ENCODE measurements at regions not wholly inside any gene's neighbourhood (a gene's known extent, or its start where the extent isn't known, plus 50 kb on each side); places are given as distances from the start of the nearest gene placed in this dataset.

- H2AFZ ChIP-seq (ENCODE audit: low read depth), result no peak overlapping the region
- H3K4me2 ChIP-seq, result no peak overlapping the region
- H3K4me3 ChIP-seq (IDR thresholded peaks at IDR 0.05; ENCODE audit: insufficient read depth, low read depth, low read length), result no peak overlapping the region
- H3K79me2 ChIP-seq (ENCODE audit: insufficient read depth, low read depth), result no peaks in the 10 kb centered on the region
- no peak overlapping the region for H3K9ac ChIP-seq
- H3K4me1 ChIP-seq (ENCODE audit: low read depth, poor library complexity, severe bottlenecking), result no peaks in the 10 kb centered on the region
- H3K36me3 ChIP-seq (ENCODE audit: insufficient read depth), result no peaks in the 10 kb centered on the region
- H3K27me3 ChIP-seq (ENCODE audit: insufficient read depth, low read depth), result no peaks in the 10 kb centered on the region
- no peaks in the 10 kb centered on the region for H4K20me1 ChIP-seq (ENCODE audit: insufficient read depth)
- TF ChIP-seq, protein P1, sequence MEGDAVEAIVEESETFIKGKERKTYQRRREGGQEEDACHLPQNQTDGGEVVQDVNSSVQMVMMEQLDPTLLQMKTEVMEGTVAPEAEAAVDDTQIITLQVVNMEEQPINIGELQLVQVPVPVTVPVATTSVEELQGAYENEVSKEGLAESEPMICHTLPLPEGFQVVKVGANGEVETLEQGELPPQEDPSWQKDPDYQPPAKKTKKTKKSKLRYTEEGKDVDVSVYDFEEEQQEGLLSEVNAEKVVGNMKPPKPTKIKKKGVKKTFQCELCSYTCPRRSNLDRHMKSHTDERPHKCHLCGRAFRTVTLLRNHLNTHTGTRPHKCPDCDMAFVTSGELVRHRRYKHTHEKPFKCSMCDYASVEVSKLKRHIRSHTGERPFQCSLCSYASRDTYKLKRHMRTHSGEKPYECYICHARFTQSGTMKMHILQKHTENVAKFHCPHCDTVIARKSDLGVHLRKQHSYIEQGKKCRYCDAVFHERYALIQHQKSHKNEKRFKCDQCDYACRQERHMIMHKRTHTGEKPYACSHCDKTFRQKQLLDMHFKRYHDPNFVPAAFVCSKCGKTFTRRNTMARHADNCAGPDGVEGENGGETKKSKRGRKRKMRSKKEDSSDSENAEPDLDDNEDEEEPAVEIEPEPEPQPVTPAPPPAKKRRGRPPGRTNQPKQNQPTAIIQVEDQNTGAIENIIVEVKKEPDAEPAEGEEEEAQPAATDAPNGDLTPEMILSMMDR (conservative IDR thresholded peaks at IDR 0.05; ENCODE audit: low read depth, low read length), result no peak
- no peak overlapping the region for H3K27ac ChIP-seq
Observed at GRCh38 chr2:19479666-19480065, 121.2 kb upstream of the OSR1 start.

GRCh38 chr2:19478409-19478808, 120.0 kb upstream of the OSR1 start:
- Histone ChIP-seq H3K27ac (no peak overlapping the region), H3K4me1 (ENCODE audit: low read depth, poor library complexity, severe bottlenecking) (no peaks in the 10 kb centered on the region), H3K27me3 (ENCODE audit: insufficient read depth, low read depth) (no peaks in the 10 kb centered on the region), H4K20me1 (ENCODE audit: insufficient read depth) (no peaks in the 10 kb centered on the region), H3K79me2 (ENCODE audit: insufficient read depth, low read depth) (no peaks in the 10 kb centered on the region), H3K36me3 (ENCODE audit: insufficient read depth) (no peaks in the 10 kb centered on the region), H2AFZ (ENCODE audit: low read depth) (no peak overlapping the region), H3K4me2 (no peak overlapping the region), H3K4me3 (IDR thresholded peaks at IDR 0.05; ENCODE audit: insufficient read depth, low read depth, low read length) (no peak overlapping the region), H3K9ac (no peak overlapping the region)
- TF ChIP-seq, protein P1 (conservative IDR thresholded peaks at IDR 0.05; ENCODE audit: low read depth, low read length), result no peak

- Histone ChIP-seq H3K36me3 (ENCODE audit: insufficient read depth) (no peaks in the 10 kb centered on the region), H4K20me1 (ENCODE audit: insufficient read depth) (no peaks in the 10 kb centered on the region), H2AFZ (ENCODE audit: low read depth) (no peak overlapping the region), H3K4me1 (ENCODE audit: low read depth, poor library complexity, severe bottlenecking) (no peaks in the 10 kb centered on the region), H3K9ac (no peak overlapping the region), H3K79me2 (ENCODE audit: insufficient read depth, low read depth) (no peaks in the 10 kb centered on the region), H3K27me3 (ENCODE audit: insufficient read depth, low read depth) (no peaks in the 10 kb centered on the region), H3K4me2 (no peak overlapping the region), H3K27ac (no peak overlapping the region), H3K4me3 (IDR thresholded peaks at IDR 0.05; ENCODE audit: insufficient read depth, low read depth, low read length) (no peak overlapping the region)
- TF ChIP-seq, protein P1 (conservative IDR thresholded peaks at IDR 0.05; ENCODE audit: low read depth, low read length), result no peak
Observed at GRCh38 chr2:19476327-19476726, 117.9 kb upstream of the OSR1 start.

GRCh38 chr2:19474128-19474527, 115.7 kb upstream of the OSR1 start:
- Histone ChIP-seq H3K4me2 (no peak overlapping the region), H3K27ac (no peak overlapping the region), H3K4me3 (IDR thresholded peaks at IDR 0.05; ENCODE audit: insufficient read depth, low read depth, low read length) (no peak overlapping the region), H3K79me2 (ENCODE audit: insufficient read depth, low read depth) (no peaks in the 10 kb centered on the region), H3K4me1 (ENCODE audit: low read depth, poor library complexity, severe bottlenecking) (no peaks in the 10 kb centered on the region), H3K27me3 (ENCODE audit: insufficient read depth, low read depth) (no peaks in the 10 kb centered on the region), H4K20me1 (ENCODE audit: insufficient read depth) (no peaks in the 10 kb centered on the region), H3K9ac (no peak overlapping the region), H2AFZ (ENCODE audit: low read depth) (no peak overlapping the region), H3K36me3 (ENCODE audit: insufficient read depth) (no peaks in the 10 kb centered on the region)
- TF ChIP-seq, protein P1 (conservative IDR thresholded peaks at IDR 0.05; ENCODE audit: low read depth, low read length), result no peak

Measured in KMS-11 (cell line).